ENCODE measurements at regions not wholly inside any gene's neighbourhood (a gene's known extent, or its start where the extent isn't known, plus 50 kb on each side); places are given as distances from the start of the nearest gene placed in this dataset.

DNA sequence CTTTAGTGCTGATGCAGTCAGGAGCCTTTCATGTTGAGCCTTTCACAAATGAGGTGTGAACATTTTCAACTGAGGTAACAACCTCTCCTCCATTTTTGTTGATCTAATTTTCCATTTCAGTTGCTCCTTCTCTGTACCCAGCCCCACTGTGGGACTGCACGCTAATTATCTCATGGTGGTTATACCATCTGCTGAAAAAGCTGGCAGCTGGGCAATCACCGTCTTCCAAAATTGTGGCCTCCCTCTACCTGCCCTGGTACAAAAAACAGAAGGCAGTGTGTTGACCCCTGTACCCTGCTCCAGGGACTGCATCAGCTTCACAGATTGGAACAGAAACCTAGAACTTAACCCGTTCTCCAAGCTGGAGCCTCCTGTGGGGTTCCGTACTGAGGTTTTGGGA lies 72.4 kb upstream of the LONRF3 start:
- 96% methylated on average over 4 of the region's 4 CpGs for WGBS
- Histone ChIP-seq H3K36me3 (no peaks in the 10 kb centered on the region), H3K27me3 (replicated peaks; ENCODE audit: insufficient read depth) (no peaks in the 10 kb centered on the region), H3K4me1 (replicated peaks) (no peaks in the 10 kb centered on the region), H3K4me3 (no peak overlapping the region), H3K27ac (no peak overlapping the region), H3K9me3 (no peaks in the 10 kb centered on the region)
- no peak for TF ChIP-seq POLR2A (IDR thresholded peaks at IDR 0.05)
- DNase-seq (ENCODE audit: low spot score), result no peak
- intact Hi-C loops (cut with DNase I), result no loop called here

DNA sequence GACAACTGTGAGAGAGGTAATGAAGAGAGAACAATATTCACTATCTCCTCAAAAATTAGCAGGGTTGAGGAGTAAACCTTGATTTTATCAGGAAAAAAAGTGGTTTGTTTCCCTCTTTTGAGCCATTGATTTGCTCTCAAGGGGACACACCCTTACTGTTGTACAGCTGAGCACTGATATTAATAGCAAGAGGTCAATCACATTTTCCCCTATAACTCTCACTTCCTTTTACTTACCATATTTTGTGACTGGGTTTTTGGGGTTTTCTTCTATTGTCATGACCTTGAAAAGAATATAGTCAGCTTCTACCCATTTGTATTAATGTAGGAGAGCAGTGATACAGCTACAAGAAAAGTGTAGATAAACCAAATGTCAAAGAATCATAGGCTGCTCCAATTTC lies 70.2 kb upstream of the LONRF3 start:
- H3K4me3 ChIP-seq, result no peak overlapping the region
- no peaks in the 10 kb centered on the region for H3K9me3 ChIP-seq
- TF ChIP-seq, protein P1, sequence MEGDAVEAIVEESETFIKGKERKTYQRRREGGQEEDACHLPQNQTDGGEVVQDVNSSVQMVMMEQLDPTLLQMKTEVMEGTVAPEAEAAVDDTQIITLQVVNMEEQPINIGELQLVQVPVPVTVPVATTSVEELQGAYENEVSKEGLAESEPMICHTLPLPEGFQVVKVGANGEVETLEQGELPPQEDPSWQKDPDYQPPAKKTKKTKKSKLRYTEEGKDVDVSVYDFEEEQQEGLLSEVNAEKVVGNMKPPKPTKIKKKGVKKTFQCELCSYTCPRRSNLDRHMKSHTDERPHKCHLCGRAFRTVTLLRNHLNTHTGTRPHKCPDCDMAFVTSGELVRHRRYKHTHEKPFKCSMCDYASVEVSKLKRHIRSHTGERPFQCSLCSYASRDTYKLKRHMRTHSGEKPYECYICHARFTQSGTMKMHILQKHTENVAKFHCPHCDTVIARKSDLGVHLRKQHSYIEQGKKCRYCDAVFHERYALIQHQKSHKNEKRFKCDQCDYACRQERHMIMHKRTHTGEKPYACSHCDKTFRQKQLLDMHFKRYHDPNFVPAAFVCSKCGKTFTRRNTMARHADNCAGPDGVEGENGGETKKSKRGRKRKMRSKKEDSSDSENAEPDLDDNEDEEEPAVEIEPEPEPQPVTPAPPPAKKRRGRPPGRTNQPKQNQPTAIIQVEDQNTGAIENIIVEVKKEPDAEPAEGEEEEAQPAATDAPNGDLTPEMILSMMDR (IDR thresholded peaks at IDR 0.05), result no peak
- TF ChIP-seq POLR2AphosphoS5 (IDR thresholded peaks at IDR 0.05), result no peak
- no peak for TF ChIP-seq POLR2A (IDR thresholded peaks at IDR 0.05)
- no peaks in the 10 kb centered on the region for H3K4me1 ChIP-seq (replicated peaks)
- no peak for DNase-seq (ENCODE audit: low spot score)
- no peak overlapping the region for H3K27ac ChIP-seq
- intact Hi-C loops (cut with DNase I), result no loop called here
- H3K36me3 ChIP-seq, result no peaks in the 10 kb centered on the region
- no peaks in the 10 kb centered on the region for H3K27me3 ChIP-seq (replicated peaks; ENCODE audit: insufficient read depth)

DNA sequence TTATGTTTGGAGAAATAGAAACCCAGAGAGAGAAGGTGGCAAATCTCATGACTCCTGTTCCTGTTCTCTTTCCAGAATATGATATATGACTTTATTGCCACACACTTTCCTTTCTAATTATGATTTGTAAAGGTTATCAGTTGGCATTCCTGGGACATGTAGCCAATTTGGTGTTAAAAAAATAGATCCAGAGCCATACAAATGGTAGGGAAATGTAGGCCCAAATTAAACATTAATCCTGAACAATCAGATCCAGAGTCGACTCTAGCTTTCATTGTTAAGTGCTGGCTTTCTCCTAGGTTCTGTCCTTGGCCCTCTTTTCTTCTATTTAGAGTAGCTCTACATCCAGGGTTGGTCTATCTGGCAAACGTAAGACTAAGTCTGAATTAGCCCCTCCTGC lies 69.8 kb upstream of the LONRF3 start:
- Histone ChIP-seq H3K4me1 (replicated peaks) (no peaks in the 10 kb centered on the region), H3K27ac (no peak overlapping the region), H3K36me3 (no peaks in the 10 kb centered on the region), H3K27me3 (replicated peaks; ENCODE audit: insufficient read depth) (no peaks in the 10 kb centered on the region), H3K4me3 (no peak overlapping the region), H3K9me3 (no peaks in the 10 kb centered on the region)
- DNase-seq (ENCODE audit: low spot score), result no peak
- no peak for TF ChIP-seq POLR2A (IDR thresholded peaks at IDR 0.05)
- TF ChIP-seq, protein P1 (IDR thresholded peaks at IDR 0.05), result no peak
- TF ChIP-seq POLR2AphosphoS5 (IDR thresholded peaks at IDR 0.05), result no peak
- intact Hi-C loops (cut with DNase I), result no loop called here
- WGBS, result 67% methylated on average over 2 of the region's 2 CpGs
